ENCODE measurements at regions not wholly inside any gene's neighbourhood (a gene's known extent, or its start where the extent isn't known, plus 50 kb on each side); places are given as distances from the start of the nearest gene placed in this dataset.

GRCh38 chr4:1539859-1540600 is 133.8 kb upstream of the NKX1-1 start:
- TF ChIP-seq CTCF (IDR thresholded peaks at IDR 0.05) (no peak), POLR2A (IDR thresholded peaks at IDR 0.05) (no peak)
